CD4-positive, alpha-beta T cell treated with Interleukin-15 for 4 hours (primary cell): ENCODE measurements at regions not wholly inside any gene's neighbourhood (a gene's known extent, or its start where the extent isn't known, plus 50 kb on each side); places are given as distances from the start of the nearest gene placed in this dataset.

ENCODE experiments used
- DNase-seq: peaks from one replicate; pipeline ENCODE4 v3.0.0-alpha.2; 2020; ENCODE audit warnings: low spot score

DNA sequence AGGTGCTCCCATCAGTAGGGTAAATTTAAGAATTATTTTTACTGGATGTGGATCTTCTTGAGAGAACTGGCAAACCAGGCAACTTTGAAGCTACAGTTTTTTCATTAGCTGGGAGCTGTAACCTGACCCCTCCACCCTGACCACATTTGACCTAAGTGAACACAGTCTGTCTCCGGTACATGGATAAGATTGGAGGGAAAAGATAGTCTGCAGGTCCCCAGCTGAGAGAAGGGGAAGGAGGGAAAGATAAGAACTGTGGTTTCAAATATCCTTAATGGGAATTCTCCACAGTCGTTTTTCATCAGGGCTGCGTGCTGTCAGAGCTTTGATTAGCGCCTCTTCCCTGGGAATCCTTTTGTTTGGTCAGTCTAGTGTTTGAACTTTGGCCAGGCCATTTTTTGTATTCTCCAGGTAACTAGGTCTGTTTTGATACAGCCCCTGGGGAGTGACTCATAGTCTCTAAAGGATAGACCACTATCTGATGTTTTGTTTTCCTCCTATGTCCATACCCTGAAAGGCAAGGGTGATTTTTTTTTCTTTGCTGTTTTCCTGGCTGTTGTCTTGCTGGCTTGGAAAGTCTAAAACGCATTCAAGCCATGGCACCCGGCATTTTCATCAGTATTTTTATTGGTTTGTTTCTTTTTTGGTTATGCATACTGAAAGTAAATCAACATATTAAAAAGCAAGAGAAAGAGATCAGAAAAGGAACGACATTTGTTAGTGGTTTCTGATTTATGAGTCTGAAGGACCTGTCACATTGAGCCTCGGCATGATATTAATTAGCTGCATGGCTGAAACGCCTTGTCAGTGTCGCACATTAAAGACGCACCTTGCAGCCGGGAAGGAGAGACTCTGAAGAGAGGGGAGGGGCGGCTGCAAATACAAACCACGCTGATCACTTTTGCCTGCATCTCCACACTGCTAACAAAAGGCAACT is 183.4 kb upstream of the FN1 start:
- no peak for DNase-seq

DNA sequence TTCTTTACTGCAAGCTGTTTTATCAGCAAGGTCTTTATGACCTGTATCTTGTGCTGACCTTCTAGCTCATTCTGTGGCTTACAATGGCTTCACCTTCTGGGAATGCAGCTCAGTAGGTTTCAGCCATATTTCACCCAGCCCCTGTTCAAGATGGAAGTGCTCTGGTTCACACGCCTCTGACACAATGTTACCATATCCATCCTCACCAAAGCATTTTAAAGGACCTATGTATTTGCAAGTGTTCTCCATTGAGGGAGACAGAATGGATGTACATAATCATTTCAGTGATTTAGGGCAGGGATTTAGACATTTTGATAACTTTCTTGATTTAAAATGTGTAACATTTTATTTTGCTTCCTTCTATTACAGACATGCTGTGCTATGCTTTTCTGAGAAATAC is 182.3 kb upstream of the FN1 start:
- no peak for DNase-seq

DNA sequence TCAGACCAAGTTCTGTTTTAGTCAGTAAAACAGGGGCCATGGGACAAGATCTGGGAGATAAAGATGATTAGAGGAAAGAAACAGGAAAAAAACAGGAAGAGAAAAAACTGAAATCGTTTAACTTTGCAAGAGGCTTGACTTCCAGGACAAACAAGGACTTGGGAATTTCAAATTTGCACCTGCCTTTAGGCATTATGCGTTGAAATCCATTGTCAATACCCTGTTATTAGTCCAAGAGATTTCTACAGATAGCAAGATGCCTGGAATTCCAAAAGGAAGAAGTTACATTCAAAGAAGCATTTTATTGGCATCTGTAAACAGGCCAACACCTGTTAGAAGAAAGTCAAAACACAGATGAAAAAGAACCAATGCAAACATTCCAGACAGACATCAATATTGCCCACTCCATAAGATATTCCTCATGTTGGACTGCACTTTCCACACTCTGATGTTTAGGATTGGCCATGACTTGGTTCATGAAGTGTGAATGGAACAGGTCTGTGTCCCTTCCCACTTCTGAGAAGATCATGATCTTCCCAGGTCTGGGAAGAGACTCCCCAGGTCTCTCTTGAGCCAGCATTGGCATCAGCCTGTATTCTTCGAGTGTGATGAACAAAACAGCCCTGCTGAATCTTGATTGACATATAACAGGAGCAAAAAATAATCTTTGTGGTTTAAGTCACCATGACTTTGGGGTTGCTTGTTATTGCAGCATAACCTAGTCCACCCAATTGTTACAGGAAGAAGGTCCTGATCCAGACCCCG is 181.4 kb upstream of the FN1 start:
- DNase-seq: no peak

DNA sequence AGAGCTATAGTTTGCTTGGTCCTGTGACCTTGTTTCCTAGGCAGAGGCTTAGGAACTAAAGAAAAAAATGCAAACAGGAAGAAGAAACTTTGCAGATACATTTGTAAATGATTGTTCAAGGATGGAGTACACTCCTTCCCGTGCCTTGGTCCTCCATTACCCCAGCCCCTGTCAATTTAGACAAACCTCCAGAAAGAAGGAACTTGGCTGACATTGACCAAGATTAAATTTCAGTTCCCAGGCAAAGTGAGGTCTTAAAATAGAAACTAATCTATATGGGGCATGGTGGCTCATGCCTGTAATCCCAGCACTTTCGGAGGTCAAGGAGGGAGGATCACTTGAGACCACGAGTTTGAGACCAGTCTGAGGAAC is 179.9 kb upstream of the FN1 start:
- no peak for DNase-seq

DNA sequence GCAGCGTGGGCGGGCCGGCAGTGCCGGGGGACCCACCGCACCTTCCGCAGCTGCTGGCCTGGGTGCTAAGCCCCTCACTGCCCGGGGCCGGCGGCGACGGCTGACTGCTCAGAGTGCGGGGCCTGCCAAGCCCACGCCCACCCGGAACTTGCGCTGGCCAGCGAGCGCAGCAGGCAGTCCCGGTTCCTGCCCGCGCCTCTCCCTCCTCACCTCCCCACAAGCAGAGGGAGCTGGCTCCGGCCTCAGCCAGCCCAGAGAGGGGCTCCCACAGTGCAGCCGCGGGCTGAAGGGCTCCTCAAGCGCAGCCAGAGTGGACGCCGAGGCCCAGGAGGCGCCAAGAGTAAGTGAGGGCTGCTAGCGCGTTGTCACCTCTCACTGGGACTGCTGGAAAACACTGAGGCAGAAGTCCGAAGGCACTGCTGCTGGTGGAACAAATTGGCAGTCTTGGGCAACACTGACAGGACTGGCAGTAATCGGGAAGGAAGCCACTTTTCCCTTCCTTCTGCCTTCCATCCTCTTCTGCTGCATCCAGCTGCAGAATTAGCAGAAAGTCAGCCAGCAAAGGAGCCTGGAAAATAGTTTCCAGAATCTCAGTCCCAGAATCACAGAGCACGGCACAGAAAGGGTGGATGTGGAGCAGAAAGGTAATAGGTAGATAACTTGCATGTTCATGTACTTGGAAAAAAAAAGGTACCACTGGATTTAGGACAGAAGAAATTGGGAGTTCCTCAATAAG is 179.4 kb upstream of the FN1 start:
- DNase-seq: no peak

DNA sequence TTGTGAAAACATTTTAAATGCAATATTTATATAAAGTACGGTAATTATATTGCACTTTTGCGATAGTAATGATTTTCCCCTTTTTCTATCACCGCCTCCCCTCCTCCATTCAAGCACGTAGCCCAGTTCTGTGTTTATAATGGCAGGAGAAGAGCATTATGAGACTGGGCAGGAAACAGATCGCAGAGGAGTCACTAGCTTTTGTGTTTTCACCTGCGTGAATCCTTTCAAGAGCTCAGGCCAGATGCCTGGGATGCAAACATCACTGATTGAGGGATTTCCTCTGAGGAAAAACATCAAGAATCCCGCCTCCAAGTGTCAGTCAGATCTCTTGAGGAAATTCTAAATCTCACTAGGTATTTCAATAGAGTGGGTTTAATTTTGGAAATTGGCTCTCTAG is 178.4 kb upstream of the FN1 start:
- DNase-seq: no peak

DNA sequence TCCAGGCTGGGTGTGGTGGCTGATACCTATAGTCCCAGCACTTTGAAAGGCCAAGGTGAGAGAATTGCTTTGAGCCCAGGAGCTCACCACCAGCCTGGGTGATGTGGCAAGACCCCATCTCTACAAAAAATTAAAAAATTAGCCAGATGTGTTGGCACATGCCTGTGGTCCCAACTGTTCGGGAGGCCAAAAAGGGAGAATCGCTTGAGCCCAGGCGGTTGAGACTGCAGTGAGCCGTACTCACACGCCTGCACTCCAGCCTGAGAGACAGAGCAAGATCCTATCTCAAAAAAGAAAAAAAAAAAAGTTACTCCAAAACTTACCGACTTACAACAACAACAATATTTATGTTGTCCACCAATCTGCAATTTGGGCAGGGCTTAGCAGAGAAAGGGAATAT is 178.0 kb upstream of the FN1 start:
- no peak for DNase-seq

DNA sequence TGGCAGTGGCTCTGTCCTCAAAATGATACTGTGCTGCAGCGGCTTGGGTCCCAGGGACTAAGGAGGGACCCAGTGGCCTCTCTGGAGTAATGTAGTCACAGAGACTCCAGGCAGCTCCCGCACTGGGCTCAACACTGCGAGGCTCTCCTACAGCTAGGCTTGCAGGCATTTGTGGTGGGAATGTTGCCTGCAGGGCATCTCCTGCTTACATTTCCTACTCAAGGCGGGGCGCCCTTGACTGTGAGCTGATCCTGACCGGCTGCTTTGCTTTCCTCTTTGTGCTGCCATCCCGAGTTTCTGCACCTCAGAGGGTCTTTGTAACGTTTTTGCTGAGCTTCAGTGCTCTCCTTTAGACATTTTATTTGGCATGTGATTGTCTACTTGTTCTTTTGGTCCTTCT is 177.4 kb upstream of the FN1 start:
- DNase-seq: no peak

DNA sequence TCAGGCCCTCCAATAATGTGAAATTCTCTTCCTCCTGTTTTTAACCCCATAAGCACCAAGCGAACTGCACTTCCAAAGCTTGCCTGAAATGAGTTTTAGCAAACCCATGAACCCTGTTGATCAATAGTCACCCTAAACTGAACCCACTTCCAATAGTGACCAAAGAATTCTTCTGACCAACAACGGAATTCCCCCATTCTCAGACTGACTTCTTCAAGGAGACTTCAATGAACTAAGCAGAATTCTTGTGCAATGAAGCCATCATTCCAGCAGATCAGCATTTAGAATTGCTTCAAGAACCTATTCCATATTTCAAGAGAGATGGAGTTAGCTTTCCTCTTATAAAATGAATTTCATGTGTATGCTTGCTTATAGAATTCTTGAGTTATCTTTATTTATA is 176.9 kb upstream of the FN1 start:
- no peak for DNase-seq

DNA sequence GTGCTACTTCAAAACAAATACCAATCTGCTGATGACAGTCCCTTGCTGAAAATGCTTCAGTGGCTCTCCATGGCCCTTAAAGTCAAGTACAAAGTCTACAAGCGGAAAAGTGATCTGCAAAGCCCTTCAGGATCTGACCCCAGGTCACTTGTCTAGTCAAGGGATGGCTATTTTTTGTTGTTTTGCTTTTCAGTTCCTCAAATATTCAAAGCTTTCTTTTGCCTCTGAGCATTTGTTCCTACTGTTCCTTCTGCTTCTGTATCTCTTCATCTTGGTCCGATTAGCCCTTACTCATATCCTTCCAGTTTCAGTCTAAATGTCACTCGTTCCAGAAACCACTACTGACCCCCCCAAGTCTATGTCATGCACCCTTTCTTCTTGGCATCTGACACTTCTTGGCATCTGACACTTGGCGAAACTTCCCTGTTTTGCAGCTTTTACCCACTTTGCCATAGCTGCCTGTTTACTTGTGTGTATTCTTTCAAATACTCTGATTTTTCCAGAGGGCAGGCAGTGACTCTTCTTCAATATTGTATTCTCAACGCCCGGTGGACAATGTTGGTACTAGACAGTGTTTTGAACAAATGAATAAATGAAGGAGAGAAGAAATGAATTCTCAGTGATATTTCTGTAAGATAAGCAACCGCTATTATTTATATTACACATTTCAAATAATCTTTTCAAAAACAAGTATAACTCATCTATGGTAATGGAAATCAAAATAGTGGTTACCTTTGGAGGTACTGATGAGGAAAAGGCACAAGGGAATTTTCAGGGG is 175.9 kb upstream of the FN1 start:
- DNase-seq: no peak

DNA sequence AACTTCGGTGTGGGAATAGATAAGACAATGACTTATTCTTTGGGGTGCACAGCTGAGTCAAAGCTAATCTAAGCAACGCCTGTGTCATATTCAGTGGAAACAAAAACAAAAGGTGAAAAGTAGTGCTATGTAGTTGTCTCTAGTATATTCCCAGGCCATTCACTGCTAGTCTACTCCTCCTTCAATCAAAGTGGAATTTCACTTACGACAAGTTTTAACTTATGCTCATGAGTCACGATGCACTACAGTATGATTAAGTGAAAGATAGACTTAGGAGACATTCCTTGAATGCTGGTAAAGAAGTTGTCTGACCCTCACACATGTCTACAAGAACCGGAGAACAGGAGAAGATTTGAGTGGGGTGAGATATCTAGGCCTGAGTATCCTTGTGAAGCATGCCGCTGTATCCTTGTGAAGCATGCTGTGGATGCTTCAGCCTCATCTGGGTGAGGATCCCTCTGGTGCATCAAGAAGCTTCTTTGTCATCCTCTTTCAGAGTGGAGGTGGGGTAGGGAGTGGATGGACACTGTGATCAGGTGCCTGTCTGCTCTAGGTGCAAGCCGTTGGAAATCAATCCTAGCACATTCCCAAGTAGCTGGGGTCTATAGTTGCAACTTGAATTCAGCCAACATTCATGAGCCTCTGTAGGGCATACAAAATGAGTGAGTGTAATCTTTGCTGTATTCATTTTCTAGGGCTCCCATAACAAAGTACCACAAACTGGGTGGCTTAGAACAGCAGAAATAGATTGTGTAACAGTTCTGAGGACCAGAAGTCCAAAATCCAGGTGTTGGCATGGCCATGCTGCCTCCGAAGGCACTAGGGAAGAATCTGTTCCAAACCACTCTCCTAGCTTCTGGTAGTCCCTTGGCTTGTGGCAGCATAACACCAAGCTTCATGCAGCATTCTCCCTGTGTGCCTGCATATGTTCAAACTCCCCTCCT is 173.5 kb upstream of the FN1 start:
- no peak for DNase-seq

DNA sequence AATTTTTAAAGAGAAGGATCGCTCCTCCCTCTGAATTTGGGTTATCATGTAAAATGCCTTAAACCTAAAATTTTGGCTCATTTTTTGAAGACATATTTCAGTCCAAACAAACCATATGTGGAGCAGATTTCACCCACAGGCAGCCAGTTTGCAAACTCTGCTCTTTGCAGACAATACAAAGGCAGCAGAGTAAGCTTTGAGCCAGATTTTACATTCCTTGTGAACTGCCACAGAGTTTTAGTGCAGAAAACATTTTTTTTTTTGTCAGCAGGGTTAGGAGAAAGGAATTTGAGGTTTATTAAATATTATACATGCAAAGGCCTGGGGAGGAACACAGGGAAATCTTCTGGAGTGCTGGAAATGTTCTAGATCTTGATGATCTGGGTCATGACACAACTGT is 171.9 kb upstream of the FN1 start:
- DNase-seq: no peak

DNA sequence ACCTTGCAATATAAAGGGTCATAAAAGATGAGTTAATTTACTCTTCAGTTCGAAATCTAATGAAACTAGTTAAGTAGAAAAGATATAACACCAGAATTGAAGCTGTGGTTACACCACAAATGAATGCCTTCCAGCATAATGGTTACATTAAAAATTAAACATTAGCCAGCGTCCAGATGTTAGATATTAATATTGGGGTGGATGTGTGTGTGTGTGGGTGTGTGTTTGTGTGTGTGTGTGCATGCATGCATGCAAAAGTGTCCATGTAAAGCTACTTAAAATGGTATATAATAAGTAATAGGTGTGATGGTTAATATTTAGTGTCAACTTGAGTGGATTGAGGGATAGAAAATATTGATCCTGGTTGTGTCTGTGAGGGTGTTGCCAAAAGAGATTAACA is 170.4 kb upstream of the FN1 start:
- DNase-seq: no peak

DNA sequence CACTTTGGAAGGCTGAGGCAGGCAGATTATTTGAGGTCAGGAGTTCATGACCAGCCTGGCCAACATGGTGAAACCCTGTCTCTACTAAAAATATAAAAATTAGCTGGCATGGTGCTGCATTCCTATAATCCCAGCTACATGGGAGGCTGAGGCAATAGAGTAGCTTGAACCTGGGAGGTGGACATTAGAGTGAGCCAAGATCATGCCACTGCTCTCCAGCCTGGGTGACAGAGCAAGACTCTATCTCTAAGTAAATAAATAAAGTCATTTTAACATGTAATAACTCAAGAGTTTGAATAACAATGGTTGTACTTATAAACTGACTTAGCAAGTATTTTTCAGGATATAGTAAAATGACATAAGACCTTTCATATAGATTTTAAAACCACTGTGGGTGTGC is 169.3 kb upstream of the FN1 start:
- DNase-seq: no peak

DNA sequence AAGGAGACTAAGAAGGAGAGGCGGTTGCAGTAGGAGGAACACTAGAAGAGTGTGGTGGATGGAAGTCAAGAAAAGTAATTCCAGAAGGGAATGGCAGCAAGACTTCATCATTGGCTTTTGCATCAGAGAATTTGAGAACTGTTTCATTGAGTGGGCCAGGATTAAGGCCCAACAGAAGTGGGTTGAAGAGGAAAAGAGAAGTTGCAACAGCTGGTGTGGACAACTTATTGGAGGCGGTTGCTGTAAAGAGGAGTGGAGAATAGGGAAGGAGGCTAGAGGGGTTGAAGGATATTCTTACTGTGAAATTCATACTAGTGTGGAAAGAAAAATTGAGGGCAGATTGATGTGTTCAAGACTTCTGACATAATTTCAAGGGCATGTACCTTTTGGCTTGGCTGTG is 168.7 kb upstream of the FN1 start:
- DNase-seq: no peak

DNA sequence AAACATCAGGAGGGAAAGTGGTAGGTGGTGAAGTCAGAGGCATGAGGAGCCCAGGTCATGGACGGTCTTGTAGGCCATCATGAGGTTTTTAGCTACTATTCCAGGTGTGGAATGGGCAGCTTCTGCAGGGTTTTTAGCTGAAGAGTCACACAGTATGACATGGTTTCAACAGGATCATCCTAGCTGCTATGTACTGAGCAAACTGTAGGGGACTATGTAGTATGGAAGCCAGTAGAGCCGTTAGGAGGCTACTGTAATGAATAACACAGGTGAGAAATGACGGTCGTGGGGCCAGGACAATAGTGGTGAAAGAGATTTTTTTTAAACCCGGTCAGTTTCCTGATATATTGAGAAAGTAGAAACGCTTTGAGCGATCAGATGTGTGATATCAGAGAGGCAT is 167.6 kb upstream of the FN1 start:
- no peak for DNase-seq

DNA sequence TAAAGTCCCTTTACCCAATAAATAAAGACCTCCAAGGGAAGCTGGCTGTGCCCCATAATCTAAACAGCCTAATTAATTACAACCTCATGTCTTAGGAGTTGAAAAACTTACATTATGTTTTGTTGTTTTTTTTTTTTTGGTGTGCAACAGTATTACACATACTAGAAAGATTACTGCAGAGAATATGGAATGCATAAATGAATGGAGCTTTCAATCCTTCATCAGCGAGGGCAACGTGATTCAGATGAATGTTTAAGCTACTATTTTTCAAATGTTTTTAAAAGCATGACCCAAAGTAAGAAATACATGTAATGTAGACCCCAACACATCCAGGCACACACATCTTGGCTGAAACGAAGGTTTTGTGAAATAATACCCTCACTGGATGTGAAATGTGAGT is 167.1 kb upstream of the FN1 start:
- no peak for DNase-seq

DNA sequence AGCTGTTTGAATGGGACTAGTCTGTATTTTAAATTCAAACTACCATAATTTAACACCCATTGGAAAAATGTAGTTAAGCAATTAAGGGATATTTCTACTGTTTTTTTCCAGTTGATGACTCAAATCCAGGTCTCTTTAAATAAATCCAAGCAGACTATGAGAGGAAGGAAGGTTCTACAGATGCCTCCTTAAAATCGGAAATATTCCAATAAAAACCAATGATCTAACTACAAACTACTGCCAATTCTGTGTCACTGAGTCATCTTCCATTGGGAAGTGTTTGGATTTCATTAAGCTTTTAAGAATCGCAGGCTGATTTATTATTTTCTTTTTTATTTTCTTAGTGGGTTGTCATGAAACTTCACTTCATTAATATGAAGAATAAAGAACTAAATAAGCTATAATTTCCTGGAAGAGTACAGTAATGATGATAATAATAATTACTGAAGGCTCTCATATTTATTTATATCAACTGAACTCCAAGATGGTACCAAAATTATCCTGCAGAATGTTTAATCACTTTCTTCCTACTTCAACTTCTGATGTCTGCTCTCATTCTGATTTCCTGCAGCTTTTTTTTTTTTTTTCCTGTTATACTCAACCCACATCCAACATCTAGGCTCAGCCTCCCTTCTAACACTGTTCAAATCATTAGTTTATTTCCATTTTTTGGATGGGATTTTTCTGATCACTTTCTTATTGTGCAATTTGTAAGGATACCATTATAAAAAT is 166.3 kb upstream of the FN1 start:
- no peak for DNase-seq

DNA sequence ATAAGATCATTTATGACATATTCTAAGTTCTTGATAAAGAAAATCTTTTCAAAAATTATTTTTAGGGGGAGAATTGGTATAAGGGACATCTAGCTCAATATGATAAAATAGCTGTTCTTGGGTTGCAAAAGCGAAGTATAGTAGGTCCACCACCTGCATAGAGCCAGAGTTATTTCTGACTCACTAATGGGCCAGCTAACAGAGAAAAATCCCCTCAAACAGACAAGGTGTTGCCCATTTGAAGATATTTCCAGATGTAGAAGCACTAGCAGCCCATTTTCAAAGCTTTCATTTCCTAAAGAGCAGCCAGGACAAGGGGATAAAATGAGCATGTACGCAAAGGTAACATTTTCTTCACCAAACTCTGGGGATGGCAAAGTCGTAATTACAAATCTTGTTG is 165.7 kb upstream of the FN1 start:
- DNase-seq: no peak

DNA sequence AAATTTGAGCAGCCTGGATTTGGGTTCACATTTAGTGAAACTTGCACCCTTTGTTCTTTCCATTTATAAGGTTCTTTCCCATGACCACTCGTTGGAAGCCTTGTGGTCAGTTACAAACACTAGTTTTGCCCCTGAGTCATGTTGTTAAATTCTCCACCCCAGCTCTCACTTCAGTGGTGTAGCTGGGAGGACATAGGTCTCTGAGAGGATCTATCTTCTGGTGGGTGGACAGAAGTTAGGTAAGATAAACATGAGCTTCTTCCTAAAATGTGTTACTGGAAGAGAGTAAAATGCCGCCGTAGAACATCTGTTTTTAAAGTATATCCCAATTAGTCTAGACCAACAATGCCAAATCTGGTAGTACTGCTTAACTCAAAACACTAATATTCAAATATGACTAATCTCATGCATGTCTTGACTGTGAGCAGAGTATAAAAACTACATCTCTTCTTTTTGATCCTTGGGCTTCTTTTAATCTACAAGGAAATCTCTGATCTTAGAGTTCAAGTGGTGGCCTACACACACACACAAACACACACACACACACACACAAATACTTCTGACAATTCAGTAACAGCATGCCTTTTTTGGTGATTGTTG is 162.6 kb upstream of the FN1 start:
- DNase-seq: no peak
